ENCODE measurements at regions not wholly inside any gene's neighbourhood (a gene's known extent, or its start where the extent isn't known, plus 50 kb on each side); places are given as distances from the start of the nearest gene placed in this dataset.

DNA sequence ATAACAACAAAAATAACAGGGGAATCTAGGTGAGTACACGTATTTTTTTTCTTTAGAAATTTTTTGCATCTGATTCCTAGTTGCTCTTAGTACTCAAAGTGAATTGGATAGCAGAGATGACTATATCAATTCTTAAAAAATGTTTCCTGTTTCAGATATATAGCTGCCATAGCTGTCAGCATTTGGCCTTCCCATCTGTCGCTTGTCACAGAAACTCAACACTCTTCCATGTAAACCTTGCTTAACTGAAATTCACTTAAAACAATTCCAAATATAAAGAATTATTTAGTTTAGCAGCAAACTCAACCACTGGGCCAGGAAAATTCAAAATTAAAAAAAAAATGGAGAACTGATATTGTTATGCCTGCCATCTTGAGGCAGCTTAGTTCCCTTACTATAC is 807.5 kb downstream of the IGSF11 start:
- H3K27ac ChIP-seq = no peak overlapping the region
- no peaks in the 10 kb centered on the region for H3K36me3 ChIP-seq
- no peaks in the 10 kb centered on the region for H3K4me1 ChIP-seq
- no peak for ATAC-seq
- no peak for TF ChIP-seq EP300 (IDR thresholded peaks at IDR 0.05)
- no peak for TF ChIP-seq POLR2A (IDR thresholded peaks at IDR 0.05)
- no peak for TF ChIP-seq POLR2AphosphoS5 (IDR thresholded peaks at IDR 0.05)
- TF ChIP-seq, protein P1, sequence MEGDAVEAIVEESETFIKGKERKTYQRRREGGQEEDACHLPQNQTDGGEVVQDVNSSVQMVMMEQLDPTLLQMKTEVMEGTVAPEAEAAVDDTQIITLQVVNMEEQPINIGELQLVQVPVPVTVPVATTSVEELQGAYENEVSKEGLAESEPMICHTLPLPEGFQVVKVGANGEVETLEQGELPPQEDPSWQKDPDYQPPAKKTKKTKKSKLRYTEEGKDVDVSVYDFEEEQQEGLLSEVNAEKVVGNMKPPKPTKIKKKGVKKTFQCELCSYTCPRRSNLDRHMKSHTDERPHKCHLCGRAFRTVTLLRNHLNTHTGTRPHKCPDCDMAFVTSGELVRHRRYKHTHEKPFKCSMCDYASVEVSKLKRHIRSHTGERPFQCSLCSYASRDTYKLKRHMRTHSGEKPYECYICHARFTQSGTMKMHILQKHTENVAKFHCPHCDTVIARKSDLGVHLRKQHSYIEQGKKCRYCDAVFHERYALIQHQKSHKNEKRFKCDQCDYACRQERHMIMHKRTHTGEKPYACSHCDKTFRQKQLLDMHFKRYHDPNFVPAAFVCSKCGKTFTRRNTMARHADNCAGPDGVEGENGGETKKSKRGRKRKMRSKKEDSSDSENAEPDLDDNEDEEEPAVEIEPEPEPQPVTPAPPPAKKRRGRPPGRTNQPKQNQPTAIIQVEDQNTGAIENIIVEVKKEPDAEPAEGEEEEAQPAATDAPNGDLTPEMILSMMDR (IDR thresholded peaks at IDR 0.05) = no peak
- H3K9me3 ChIP-seq = no peaks in the 10 kb centered on the region
- H3K4me3 ChIP-seq = no peak overlapping the region
- WGBS, 2 donors (ENCODE audit: low coverage in 1 of 2) = 81 to 92% methylated on average over 2 of the region's 2 CpGs
- H3K27me3 ChIP-seq = no peaks in the 10 kb centered on the region

DNA sequence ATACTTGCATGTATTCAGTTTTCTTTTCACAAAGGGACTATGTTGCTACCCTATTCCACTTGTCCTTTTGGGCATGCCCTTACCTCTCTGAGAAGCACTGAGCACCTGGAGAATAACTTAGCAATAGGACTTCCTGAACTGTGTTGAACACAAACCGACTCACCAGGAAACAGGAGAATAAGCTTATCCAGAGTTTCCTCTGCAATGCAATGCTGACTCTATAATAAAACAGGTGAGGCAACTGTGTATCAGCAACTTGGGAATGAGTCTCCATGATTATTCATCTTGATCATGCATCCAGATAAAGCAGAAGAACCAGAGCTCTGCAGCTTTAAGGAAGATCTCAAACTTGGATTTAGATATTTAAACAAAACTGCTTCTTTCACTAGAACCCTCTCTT is 806.5 kb downstream of the IGSF11 start:
- no peak overlapping the region for H3K4me3 ChIP-seq
- WGBS, 2 donors (ENCODE audit: low coverage in 1 of 2) = 70% methylated on average over 1 of the region's 1 CpG; no CpG with 5 or more reads in 1 of the 2 donors
- H3K9me3 ChIP-seq = no peaks in the 10 kb centered on the region
- TF ChIP-seq, protein P1 (IDR thresholded peaks at IDR 0.05) = no peak
- no peak for TF ChIP-seq POLR2A (IDR thresholded peaks at IDR 0.05)
- TF ChIP-seq POLR2AphosphoS5 (IDR thresholded peaks at IDR 0.05) = no peak
- TF ChIP-seq EP300 (IDR thresholded peaks at IDR 0.05) = no peak
- no peaks in the 10 kb centered on the region for H3K36me3 ChIP-seq
- H3K27ac ChIP-seq = no peak overlapping the region
- no peak for ATAC-seq
- H3K4me1 ChIP-seq = no peaks in the 10 kb centered on the region
- H3K27me3 ChIP-seq = no peaks in the 10 kb centered on the region

DNA sequence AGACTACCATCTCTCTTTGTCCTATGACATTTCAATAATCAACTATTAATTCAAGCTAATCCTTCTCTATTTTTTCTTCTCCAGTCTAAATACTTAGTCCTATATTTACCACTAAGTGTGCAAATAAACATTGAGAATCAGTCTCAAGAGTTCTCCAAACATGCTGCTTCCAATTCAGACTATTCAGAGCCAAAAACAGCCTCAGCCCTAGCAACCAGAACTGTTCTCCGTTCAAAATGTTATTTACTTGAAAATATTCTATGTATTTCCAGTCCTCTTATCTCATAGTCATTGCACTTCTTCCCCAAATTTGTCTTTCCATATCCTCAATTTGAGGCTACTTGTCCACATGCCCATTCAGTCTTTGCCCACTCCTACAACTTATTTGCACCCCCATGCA is 805.5 kb downstream of the IGSF11 start:
- TF ChIP-seq POLR2AphosphoS5 (IDR thresholded peaks at IDR 0.05) = no peak
- TF ChIP-seq EP300 (IDR thresholded peaks at IDR 0.05) = no peak
- no peak for TF ChIP-seq POLR2A (IDR thresholded peaks at IDR 0.05)
- TF ChIP-seq, protein P1 (IDR thresholded peaks at IDR 0.05) = no peak
- Histone ChIP-seq H3K27ac (no peak overlapping the region), H3K9me3 (no peaks in the 10 kb centered on the region), H3K27me3 (no peaks in the 10 kb centered on the region), H3K4me3 (no peak overlapping the region), H3K4me1 (no peaks in the 10 kb centered on the region), H3K36me3 (no peaks in the 10 kb centered on the region)
- WGBS, 2 donors (ENCODE audit: low coverage in 1 of 2) = 32 to 75% methylated on average over 1 of the region's 1 CpG
- ATAC-seq = no peak

DNA sequence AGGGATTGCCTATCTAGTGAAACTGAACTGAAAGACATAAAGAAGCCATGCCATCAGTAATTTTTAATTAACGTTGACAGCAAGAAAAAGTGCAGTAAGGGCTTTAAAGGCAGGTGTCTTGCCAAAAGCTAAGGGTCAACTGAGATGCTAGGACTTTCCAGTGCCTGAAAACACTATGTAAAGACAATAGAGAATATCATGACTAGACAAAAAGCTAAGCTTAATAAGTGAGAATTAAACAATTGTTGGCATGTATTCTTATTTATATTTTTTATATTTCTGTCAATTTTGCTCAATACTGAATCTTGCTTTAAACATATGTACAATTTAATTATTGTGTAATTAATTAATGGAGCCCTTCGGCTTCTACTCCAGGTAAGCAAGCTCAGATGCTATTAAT is 803.1 kb downstream of the IGSF11 start:
- no peak overlapping the region for H3K27ac ChIP-seq
- no peak for TF ChIP-seq POLR2A (IDR thresholded peaks at IDR 0.05)
- TF ChIP-seq, protein P1 (IDR thresholded peaks at IDR 0.05) = no peak
- no peak for TF ChIP-seq POLR2AphosphoS5 (IDR thresholded peaks at IDR 0.05)
- no peak for TF ChIP-seq EP300 (IDR thresholded peaks at IDR 0.05)
- H3K4me1 ChIP-seq = no peaks in the 10 kb centered on the region
- no peaks in the 10 kb centered on the region for H3K27me3 ChIP-seq
- 50 to 61% methylated on average over 2 of the region's 2 CpGs for WGBS, 2 donors (ENCODE audit: low coverage in 1 of 2)
- no peaks in the 10 kb centered on the region for H3K36me3 ChIP-seq
- no peak for ATAC-seq
- H3K9me3 ChIP-seq = no peaks in the 10 kb centered on the region
- no peak overlapping the region for H3K4me3 ChIP-seq

DNA sequence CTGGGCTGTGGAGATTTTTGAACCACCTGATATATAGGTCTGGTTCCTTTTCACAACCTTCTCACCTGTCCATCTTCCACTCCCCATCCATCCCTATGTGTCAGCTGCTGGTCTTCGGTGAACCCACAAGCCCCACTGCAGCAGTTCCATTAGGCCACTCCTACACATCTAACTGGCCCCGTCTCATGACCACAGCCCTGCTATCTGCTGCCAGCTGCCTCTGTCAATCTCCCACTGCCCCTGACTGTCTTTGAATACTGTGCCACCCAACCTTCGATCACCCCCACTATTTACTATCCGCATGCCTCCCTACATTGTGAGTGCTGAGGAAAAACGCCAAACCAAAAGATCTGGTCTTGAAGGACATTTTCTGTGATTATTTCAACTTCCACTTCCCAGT is 795.4 kb downstream of the IGSF11 start:
- Histone ChIP-seq H3K27me3 (no peaks in the 10 kb centered on the region), H3K4me3 (no peak overlapping the region), H3K9me3 (no peaks in the 10 kb centered on the region), H3K36me3 (no peaks in the 10 kb centered on the region), H3K4me1 (no peaks in the 10 kb centered on the region), H3K27ac (no peak overlapping the region)
- TF ChIP-seq EP300 (IDR thresholded peaks at IDR 0.05) (no peak), POLR2AphosphoS5 (IDR thresholded peaks at IDR 0.05) (no peak), POLR2A (IDR thresholded peaks at IDR 0.05) (no peak)
- TF ChIP-seq, protein P1 (IDR thresholded peaks at IDR 0.05) = no peak
- 100% methylated on average over 4 of the region's 5 CpGs for WGBS, 2 donors (ENCODE audit: low coverage in 1 of 2)
- ATAC-seq = peak; percentile 6
